SHP77 treated with DMSO at 0.1 percent for 48 hours (cell line): ENCODE measurements at regions not wholly inside any gene's neighbourhood (a gene's known extent, or its start where the extent isn't known, plus 50 kb on each side); places are given as distances from the start of the nearest gene placed in this dataset.
"Not testable (repeated sequence)": the region's sequence is repeated elsewhere in the genome, so short reads cannot be mapped to it uniquely, and the experiment has no call there.

Experiments used
- DNase-seq: peaks from one replicate; lab custom pipeline; 2025; lab: John Stamatoyannopoulos, UW

GRCh38 chr4:12071316-12071715 is 642.6 kb upstream of the HS3ST1 start:
- no peak for DNase-seq

GRCh38 chr4:12053966-12054365 is 625.3 kb upstream of the HS3ST1 start:
- DNase-seq, result no peak

- no peak for DNase-seq
These were observed 624.9 kb upstream of the HS3ST1 start for GRCh38 chr4:12053556-12053955.

GRCh38 chr4:12050357-12050756 is 621.7 kb upstream of the HS3ST1 start:
- DNase-seq, result no peak

GRCh38 chr4:12042818-12043217 is 614.1 kb upstream of the HS3ST1 start:
- no peak for DNase-seq

- no peak for DNase-seq
These were observed 613.1 kb upstream of the HS3ST1 start for GRCh38 chr4:12041828-12042227.

- DNase-seq, result no peak
These were observed 607.8 kb upstream of the HS3ST1 start for GRCh38 chr4:12036450-12036849.

GRCh38 chr4:12028258-12028657 is 599.6 kb upstream of the HS3ST1 start:
- no peak for DNase-seq

GRCh38 chr4:12022409-12022808 is 593.7 kb upstream of the HS3ST1 start:
- DNase-seq, result no peak

GRCh38 chr4:12016729-12017128 is 588.0 kb upstream of the HS3ST1 start:
- DNase-seq, result no peak

- DNase-seq, result no peak
These were observed 576.8 kb upstream of the HS3ST1 start for GRCh38 chr4:12005471-12005870.

- DNase-seq, result not testable (repeated sequence)
These were observed 567.9 kb upstream of the HS3ST1 start for GRCh38 chr4:11996581-11996980.

GRCh38 chr4:11976726-11977263 is 548.1 kb upstream of the HS3ST1 start:
- DNase-seq, result no peak

GRCh38 chr4:11973270-11973669 is 544.6 kb upstream of the HS3ST1 start:
- DNase-seq, result no peak

- DNase-seq, result no peak
These were observed 542.1 kb upstream of the HS3ST1 start for GRCh38 chr4:11970754-11971153.

GRCh38 chr4:11966782-11967181 is 538.1 kb upstream of the HS3ST1 start:
- DNase-seq, result no peak

- no peak for DNase-seq
These were observed 525.4 kb upstream of the HS3ST1 start for GRCh38 chr4:11954093-11954492.

GRCh38 chr4:11949355-11949754 is 520.7 kb upstream of the HS3ST1 start:
- DNase-seq, result no peak

GRCh38 chr4:11947629-11948028 is 518.9 kb upstream of the HS3ST1 start:
- not testable (repeated sequence) for DNase-seq

GRCh38 chr4:11937941-11938340 is 509.2 kb upstream of the HS3ST1 start:
- DNase-seq, result no peak

- no peak for DNase-seq
These were observed 502.6 kb upstream of the HS3ST1 start for GRCh38 chr4:11931266-11931820.

GRCh38 chr4:11929080-11929479 is 500.4 kb upstream of the HS3ST1 start:
- no peak for DNase-seq

- no peak for DNase-seq
These were observed 490.6 kb upstream of the HS3ST1 start for GRCh38 chr4:11919316-11919715.

- DNase-seq, result no peak
These were observed 485.7 kb upstream of the HS3ST1 start for GRCh38 chr4:11914406-11914805.
